GM23338 (cell line): ENCODE measurements at regions not wholly inside any gene's neighbourhood (a gene's known extent, or its start where the extent isn't known, plus 50 kb on each side); places are given as distances from the start of the nearest gene placed in this dataset.

Experiments
- ATAC-seq: fragments of 200-7000 bp; cut with Tn5 transposase; 3 replicates; pipeline ENCODE4 v1.9.1; 2020
- DNase-seq: peaks from one replicate; pipeline ENCODE4 v3.0.0-alpha.2; 2015; ENCODE audit warnings: low spot score
- H2AFZ ChIP-seq: fragments of 200-600 bp; sonication (generic); 2 replicates; pipeline ENCODE4 v1.8.0; 2016; ENCODE audit warnings: antibody characterized with exemption, mild to moderate bottlenecking, moderate library complexity
- H3F3A ChIP-seq: fragments of 200-600 bp; sonication (generic); replicated peaks from 2 replicates; pipeline ENCODE4 v1.8.0; 2017; ENCODE audit warnings: antibody characterized with exemption, mixed run types, low read depth
- H3K27ac ChIP-seq: fragments of 200-600 bp; sonication (generic); 2 replicates; pipeline ENCODE4 v1.6.1; 2016; ENCODE audit warnings: low read depth
- H3K27me3 ChIP-seq: fragments of 200-600 bp; sonication (generic); 2 replicates; pipeline ENCODE4 v1.8.0; 2016; ENCODE audit warnings: mild to moderate bottlenecking, mixed run types, moderate library complexity; ENCODE audit not compliant: insufficient read depth
- H3K36me3 ChIP-seq: fragments of 200-600 bp; sonication (generic); 2 replicates; pipeline ENCODE4 v1.8.0; 2016; ENCODE audit warnings: mild to moderate bottlenecking; ENCODE audit not compliant: insufficient read depth
- H3K4me1 ChIP-seq: fragments of 200-600 bp; sonication (generic); 2 replicates; pipeline ENCODE4 v1.8.0; 2016; ENCODE audit warnings: mild to moderate bottlenecking, moderate library complexity; ENCODE audit not compliant: insufficient read depth
- H3K4me2 ChIP-seq: fragments of 200-600 bp; sonication (generic); 2 replicates; pipeline ENCODE4 v1.7.1; 2017; ENCODE audit warnings: mixed run types
- H3K4me3 ChIP-seq: fragments of 200-600 bp; sonication (generic); 2 replicates; pipeline ENCODE4 v1.6.1; 2016; ENCODE audit warnings: mixed run types
- H3K79me2 ChIP-seq: fragments of 200-600 bp; sonication (generic); replicated peaks from 2 replicates; pipeline ENCODE4 v1.8.0; 2017; ENCODE audit warnings: mild to moderate bottlenecking; ENCODE audit not compliant: insufficient read depth
- H3K9me2 ChIP-seq: fragments of 200-600 bp; sonication (generic); 2 replicates; pipeline ENCODE4 v1.8.0; 2017; ENCODE audit not compliant: insufficient read depth
- H4K20me1 ChIP-seq: fragments of 200-600 bp; sonication (generic); replicated peaks from 2 replicates; pipeline ENCODE4 v1.8.0; 2017; ENCODE audit warnings: mild to moderate bottlenecking; ENCODE audit not compliant: insufficient read depth
- H3K27ac Mint-ChIP-seq: 2 replicates; pipeline ENCODE4 v1.8.0; 2020; ENCODE audit warnings: inconsistent platforms, mild to moderate bottlenecking, moderate library complexity, mixed read lengths
- H3K27me3 Mint-ChIP-seq: 3 replicates; pipeline ENCODE4 v1.8.0; 2022; ENCODE audit warnings: low read depth, mild to moderate bottlenecking, moderate library complexity, mixed read lengths, inconsistent platforms; ENCODE audit not compliant: insufficient read depth, poor library complexity
- H3K36me3 Mint-ChIP-seq: 3 replicates; pipeline ENCODE4 v1.8.0; 2021; ENCODE audit warnings: low read depth, mild to moderate bottlenecking, inconsistent platforms, moderate library complexity, mixed read lengths
- H3K4me1 Mint-ChIP-seq: 3 replicates; pipeline ENCODE4 v1.8.0; 2020; ENCODE audit warnings: mild to moderate bottlenecking, inconsistent platforms, mixed read lengths
- H3K4me3 Mint-ChIP-seq: 3 replicates; pipeline ENCODE4 v1.8.0; 2021; ENCODE audit warnings: moderate library complexity, mild to moderate bottlenecking, inconsistent platforms, mixed read lengths
- H3K9me3 Mint-ChIP-seq: 3 replicates; pipeline ENCODE4 v1.8.0; 2020; ENCODE audit warnings: moderate library complexity, mild to moderate bottlenecking, inconsistent platforms, mixed read lengths
- CREB1 ChIP-seq: fragments of 250-450 bp; sonication (Bioruptor Pico); IDR thresholded peaks from 2 replicates; pipeline ENCODE4 v1.5.0; 2020; ENCODE audit warnings: low read depth, mild to moderate bottlenecking, moderate library complexity
- EZH2 ChIP-seq: fragments of 200-600 bp; sonication (generic); IDR thresholded peaks from one replicate; pipeline ENCODE4 v1.8.0; 2017; ENCODE audit warnings: antibody characterized with exemption, mild to moderate bottlenecking, low read depth; ENCODE audit not compliant: unreplicated experiment
- EZH2phosphoT487 ChIP-seq: fragments of 200-600 bp; sonication (generic); IDR thresholded peaks from one replicate; pipeline ENCODE4 v1.8.1; 2018; ENCODE audit warnings: antibody characterized with exemption; ENCODE audit not compliant: unreplicated experiment
- NANOG ChIP-seq: IDR thresholded peaks from 2 replicates; pipeline ENCODE4 v1.6.1; 2016; ENCODE audit warnings: antibody characterized with exemption, borderline replicate concordance
- POLR2AphosphoS5 ChIP-seq: IDR thresholded peaks from 2 replicates; pipeline ENCODE4 v1.6.1; 2016; ENCODE audit warnings: antibody characterized with exemption, low read depth
- STAT1 ChIP-seq: IDR thresholded peaks from one replicate; pipeline ENCODE4 v1.6.1; 2016; ENCODE audit warnings: antibody characterized with exemption; ENCODE audit not compliant: unreplicated experiment
- ZNF114 ChIP-seq: fragments of 250-450 bp; sonication (Bioruptor Pico); IDR thresholded peaks from 2 replicates; pipeline ENCODE4 v1.5.0; 2020; ENCODE audit warnings: mild to moderate bottlenecking, moderate library complexity
- ZNF331 ChIP-seq: fragments of 250-450 bp; sonication (Bioruptor Pico); IDR thresholded peaks from 2 replicates; pipeline ENCODE4 v1.5.0; 2020; ENCODE audit warnings: low read depth, mild to moderate bottlenecking, moderate library complexity
- TF ChIP-seq, protein P1 (sequence below): IDR thresholded peaks from 2 replicates; pipeline ENCODE4 v1.6.1; 2016; ENCODE audit warnings: antibody characterized with exemption
- TF ChIP-seq, protein P2 (sequence below): IDR thresholded peaks from one replicate; pipeline ENCODE4 v1.6.1; 2018; ENCODE audit warnings: antibody characterized with exemption; ENCODE audit not compliant: unreplicated experiment
- TF ChIP-seq, protein P3 (sequence below), 2 experiments: fragments of 200-600 bp in 1 of 2; sonication (generic) in 1 of 2; conservative IDR thresholded peaks; 2 replicates each; pipeline versions ENCODE4 v1.5.1 to v1.6.1; 2016 to 2017; ENCODE audit warnings: antibody characterized with exemption in 2 of 2, low read depth in 2 of 2, mild to moderate bottlenecking in 2 of 2, moderate library complexity in 1 of 2

DNA sequence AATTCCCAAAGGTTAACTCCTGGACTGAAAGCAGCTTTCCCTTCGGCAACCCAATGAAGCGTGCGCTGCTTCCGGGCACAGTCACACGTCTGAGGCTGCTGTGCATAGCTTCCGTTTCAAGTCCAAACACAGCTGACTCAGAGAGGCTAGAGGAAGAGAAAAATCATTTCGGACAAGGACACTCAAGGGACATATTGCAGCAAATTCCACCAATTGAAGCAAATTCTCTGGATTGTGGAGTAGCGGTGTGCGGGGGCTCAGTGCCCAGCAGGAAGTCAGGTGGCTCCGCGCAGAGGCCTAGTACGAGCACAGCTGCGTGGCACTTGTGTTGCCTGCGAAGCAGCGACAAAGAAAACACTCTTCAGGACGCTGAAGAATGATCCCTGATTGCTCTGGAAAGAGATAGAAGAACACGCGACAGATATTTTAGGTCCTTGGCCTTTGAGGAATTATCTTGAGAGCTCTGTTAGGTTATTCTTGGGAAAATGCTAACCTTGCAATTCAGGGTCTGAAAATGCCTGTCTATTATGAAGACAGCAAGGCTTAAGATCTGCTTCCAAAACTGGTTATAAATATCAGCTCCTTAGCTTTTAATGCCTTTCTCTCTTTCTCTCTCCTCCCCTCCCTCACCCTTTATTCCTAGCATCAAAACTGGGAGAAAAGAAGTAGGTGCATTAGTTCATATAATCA is 352.6 kb upstream of the DLGAP1 start:
- no peak overlapping the region for H3K4me2 ChIP-seq
- H2AFZ ChIP-seq: peak overlapping the region; percentile 57; the same call in 1 of the 2 replicates
- H3K79me2 ChIP-seq: no peaks in the 10 kb centered on the region
- DNase-seq (no peak), ATAC-seq (no peak)
- H3F3A ChIP-seq: no peaks in the 10 kb centered on the region
- H3K9me2 ChIP-seq: no peaks in the 10 kb centered on the region
- TF ChIP-seq STAT1 (no peak), POLR2AphosphoS5 (no peak), EZH2 (no peak)
- TF ChIP-seq, protein P1, sequence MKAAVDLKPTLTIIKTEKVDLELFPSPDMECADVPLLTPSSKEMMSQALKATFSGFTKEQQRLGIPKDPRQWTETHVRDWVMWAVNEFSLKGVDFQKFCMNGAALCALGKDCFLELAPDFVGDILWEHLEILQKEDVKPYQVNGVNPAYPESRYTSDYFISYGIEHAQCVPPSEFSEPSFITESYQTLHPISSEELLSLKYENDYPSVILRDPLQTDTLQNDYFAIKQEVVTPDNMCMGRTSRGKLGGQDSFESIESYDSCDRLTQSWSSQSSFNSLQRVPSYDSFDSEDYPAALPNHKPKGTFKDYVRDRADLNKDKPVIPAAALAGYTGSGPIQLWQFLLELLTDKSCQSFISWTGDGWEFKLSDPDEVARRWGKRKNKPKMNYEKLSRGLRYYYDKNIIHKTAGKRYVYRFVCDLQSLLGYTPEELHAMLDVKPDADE: no peak
- TF ChIP-seq, protein P2, sequence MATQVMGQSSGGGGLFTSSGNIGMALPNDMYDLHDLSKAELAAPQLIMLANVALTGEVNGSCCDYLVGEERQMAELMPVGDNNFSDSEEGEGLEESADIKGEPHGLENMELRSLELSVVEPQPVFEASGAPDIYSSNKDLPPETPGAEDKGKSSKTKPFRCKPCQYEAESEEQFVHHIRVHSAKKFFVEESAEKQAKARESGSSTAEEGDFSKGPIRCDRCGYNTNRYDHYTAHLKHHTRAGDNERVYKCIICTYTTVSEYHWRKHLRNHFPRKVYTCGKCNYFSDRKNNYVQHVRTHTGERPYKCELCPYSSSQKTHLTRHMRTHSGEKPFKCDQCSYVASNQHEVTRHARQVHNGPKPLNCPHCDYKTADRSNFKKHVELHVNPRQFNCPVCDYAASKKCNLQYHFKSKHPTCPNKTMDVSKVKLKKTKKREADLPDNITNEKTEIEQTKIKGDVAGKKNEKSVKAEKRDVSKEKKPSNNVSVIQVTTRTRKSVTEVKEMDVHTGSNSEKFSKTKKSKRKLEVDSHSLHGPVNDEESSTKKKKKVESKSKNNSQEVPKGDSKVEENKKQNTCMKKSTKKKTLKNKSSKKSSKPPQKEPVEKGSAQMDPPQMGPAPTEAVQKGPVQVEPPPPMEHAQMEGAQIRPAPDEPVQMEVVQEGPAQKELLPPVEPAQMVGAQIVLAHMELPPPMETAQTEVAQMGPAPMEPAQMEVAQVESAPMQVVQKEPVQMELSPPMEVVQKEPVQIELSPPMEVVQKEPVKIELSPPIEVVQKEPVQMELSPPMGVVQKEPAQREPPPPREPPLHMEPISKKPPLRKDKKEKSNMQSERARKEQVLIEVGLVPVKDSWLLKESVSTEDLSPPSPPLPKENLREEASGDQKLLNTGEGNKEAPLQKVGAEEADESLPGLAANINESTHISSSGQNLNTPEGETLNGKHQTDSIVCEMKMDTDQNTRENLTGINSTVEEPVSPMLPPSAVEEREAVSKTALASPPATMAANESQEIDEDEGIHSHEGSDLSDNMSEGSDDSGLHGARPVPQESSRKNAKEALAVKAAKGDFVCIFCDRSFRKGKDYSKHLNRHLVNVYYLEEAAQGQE: no peak
- H3K27ac Mint-ChIP-seq: no peak overlapping the region
- no peak overlapping the region for H3K27ac ChIP-seq
- no peaks in the 10 kb centered on the region; the same call in 2 of the 3 replicates for H3K9me3 Mint-ChIP-seq
- no peaks in the 10 kb centered on the region for H4K20me1 ChIP-seq
- no peak overlapping the region for H3K4me3 ChIP-seq
- H3K4me1 Mint-ChIP-seq: no peaks in the 10 kb centered on the region; the same call in 2 of the 3 replicates
- H3K27me3 Mint-ChIP-seq: no peaks in the 10 kb centered on the region
- H3K4me1 ChIP-seq: no peaks in the 10 kb centered on the region
- peaks cover 6% of the 10 kb centered on the region; the same call in 2 of the 3 replicates for H3K36me3 Mint-ChIP-seq
- H3K36me3 ChIP-seq: no peaks in the 10 kb centered on the region
- H3K4me3 Mint-ChIP-seq: no peak overlapping the region
- no peaks in the 10 kb centered on the region for H3K27me3 ChIP-seq

DNA sequence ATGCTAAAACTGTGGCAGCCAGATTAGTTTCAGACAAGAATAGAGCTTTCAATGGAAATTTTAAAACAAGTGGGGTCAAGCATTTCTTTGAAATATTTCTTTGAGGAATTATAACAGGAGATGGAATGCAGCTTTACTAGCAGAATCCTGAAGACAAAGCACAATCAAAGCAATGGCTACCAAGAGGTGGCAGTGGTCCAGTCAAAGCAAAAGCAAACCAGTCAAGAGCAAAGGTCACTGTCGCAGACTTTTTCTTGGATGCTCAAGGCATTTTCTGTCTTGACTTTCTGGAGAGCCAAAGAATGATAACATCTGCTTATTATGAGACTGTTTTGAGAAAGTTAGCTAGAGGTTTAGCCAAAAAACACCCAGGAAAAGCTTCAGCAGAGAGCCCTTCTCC is 351.2 kb upstream of the DLGAP1 start:
- peaks cover 6% of the 10 kb centered on the region; the same call in 2 of the 3 replicates for H3K36me3 Mint-ChIP-seq
- ATAC-seq: no peak

More for the DNA sequence above, 351.2 kb upstream of the DLGAP1 start:
- H3K27me3 Mint-ChIP-seq: no peaks in the 10 kb centered on the region
- H3K4me3 ChIP-seq: no peak overlapping the region
- H3K27me3 ChIP-seq: no peaks in the 10 kb centered on the region
- no peak overlapping the region for H3K4me3 Mint-ChIP-seq
- H3F3A ChIP-seq: no peaks in the 10 kb centered on the region
- H4K20me1 ChIP-seq: no peaks in the 10 kb centered on the region
- no peaks in the 10 kb centered on the region for H3K36me3 ChIP-seq
- no peaks in the 10 kb centered on the region for H3K4me1 ChIP-seq
- no peak overlapping the region for H2AFZ ChIP-seq
- H3K27ac ChIP-seq: no peak overlapping the region
- H3K4me2 ChIP-seq: no peak overlapping the region
- no peaks in the 10 kb centered on the region; the same call in 2 of the 3 replicates for H3K4me1 Mint-ChIP-seq
- H3K27ac Mint-ChIP-seq: no peak overlapping the region
- H3K79me2 ChIP-seq: no peaks in the 10 kb centered on the region
- no peaks in the 10 kb centered on the region; the same call in 1 of the 3 replicates for H3K9me3 Mint-ChIP-seq
- H3K9me2 ChIP-seq: no peaks in the 10 kb centered on the region
- no peak for DNase-seq
- TF ChIP-seq ZNF114 (CRISPR knock-in tag) (no peak), EZH2 (no peak), NANOG (no peak), STAT1 (no peak), ZNF331 (no peak), CREB1 (CRISPR knock-in tag) (no peak), EZH2phosphoT487 (no peak), POLR2AphosphoS5 (no peak)
- TF ChIP-seq, protein P3, sequence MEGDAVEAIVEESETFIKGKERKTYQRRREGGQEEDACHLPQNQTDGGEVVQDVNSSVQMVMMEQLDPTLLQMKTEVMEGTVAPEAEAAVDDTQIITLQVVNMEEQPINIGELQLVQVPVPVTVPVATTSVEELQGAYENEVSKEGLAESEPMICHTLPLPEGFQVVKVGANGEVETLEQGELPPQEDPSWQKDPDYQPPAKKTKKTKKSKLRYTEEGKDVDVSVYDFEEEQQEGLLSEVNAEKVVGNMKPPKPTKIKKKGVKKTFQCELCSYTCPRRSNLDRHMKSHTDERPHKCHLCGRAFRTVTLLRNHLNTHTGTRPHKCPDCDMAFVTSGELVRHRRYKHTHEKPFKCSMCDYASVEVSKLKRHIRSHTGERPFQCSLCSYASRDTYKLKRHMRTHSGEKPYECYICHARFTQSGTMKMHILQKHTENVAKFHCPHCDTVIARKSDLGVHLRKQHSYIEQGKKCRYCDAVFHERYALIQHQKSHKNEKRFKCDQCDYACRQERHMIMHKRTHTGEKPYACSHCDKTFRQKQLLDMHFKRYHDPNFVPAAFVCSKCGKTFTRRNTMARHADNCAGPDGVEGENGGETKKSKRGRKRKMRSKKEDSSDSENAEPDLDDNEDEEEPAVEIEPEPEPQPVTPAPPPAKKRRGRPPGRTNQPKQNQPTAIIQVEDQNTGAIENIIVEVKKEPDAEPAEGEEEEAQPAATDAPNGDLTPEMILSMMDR (conservative IDR thresholded peaks at IDR 0.05; ENCODE audit: low read depth in 2 of 2): no peak
- TF ChIP-seq, protein P1: no peak
- TF ChIP-seq, protein P2: no peak
